ENCODE measurements at regions not wholly inside any gene's neighbourhood (a gene's known extent, or its start where the extent isn't known, plus 50 kb on each side); places are given as distances from the start of the nearest gene placed in this dataset.

- no peak for TF ChIP-seq CTCF (IDR thresholded peaks at IDR 0.05)
- TF ChIP-seq POLR2A (IDR thresholded peaks at IDR 0.05): no peak
Measured at GRCh38 chr10:90195288-90195840, 494.0 kb downstream of the KIF20B start.
